ENCODE measurements at regions not wholly inside any gene's neighbourhood (a gene's known extent, or its start where the extent isn't known, plus 50 kb on each side); places are given as distances from the start of the nearest gene placed in this dataset.

- no peak for DNase-seq (ENCODE audit: low spot score)
Measured at GRCh38 chr4:95693594-95693993, 144.8 kb upstream of the UNC5C start.

GRCh38 chr4:95676190-95676589, 127.4 kb upstream of the UNC5C start:
- no peak for TF ChIP-seq CTCF (IDR thresholded peaks at IDR 0.05; ENCODE audit: borderline replicate concordance, control extremely low read depth, extremely low read depth, insufficient read depth, missing control alignments)
- in situ Hi-C loops (cut with MboI; ENCODE audit: low sequenced_read_pairs, unreplicated experiment): no loop called here
- DNase-seq (ENCODE audit: low spot score): no peak

More at GRCh38 chr4:95693594-95693993, 144.8 kb upstream of the UNC5C start:
- in situ Hi-C loops (cut with MboI; ENCODE audit: low sequenced_read_pairs, unreplicated experiment): no loop called here
- no peak for TF ChIP-seq CTCF (IDR thresholded peaks at IDR 0.05; ENCODE audit: borderline replicate concordance, control extremely low read depth, extremely low read depth, insufficient read depth, missing control alignments)

- no peak for TF ChIP-seq CTCF (IDR thresholded peaks at IDR 0.05; ENCODE audit: borderline replicate concordance, control extremely low read depth, extremely low read depth, insufficient read depth, missing control alignments)
- no peak for DNase-seq (ENCODE audit: low spot score)
- in situ Hi-C loops (cut with MboI; ENCODE audit: low sequenced_read_pairs, unreplicated experiment): no loop called here
Measured at GRCh38 chr4:95675623-95676022, 126.8 kb upstream of the UNC5C start.

- no peak for TF ChIP-seq CTCF (IDR thresholded peaks at IDR 0.05; ENCODE audit: borderline replicate concordance, control extremely low read depth, extremely low read depth, insufficient read depth, missing control alignments)
- in situ Hi-C loops (cut with MboI; ENCODE audit: low sequenced_read_pairs, unreplicated experiment): no loop called here
- DNase-seq (ENCODE audit: low spot score): no peak
Measured at GRCh38 chr4:95674521-95674981, 125.8 kb upstream of the UNC5C start.

GRCh38 chr4:95672811-95673210, 124.0 kb upstream of the UNC5C start:
- DNase-seq (ENCODE audit: low spot score): no peak
- in situ Hi-C loops (cut with MboI; ENCODE audit: low sequenced_read_pairs, unreplicated experiment): no loop called here
- no peak for TF ChIP-seq CTCF (IDR thresholded peaks at IDR 0.05; ENCODE audit: borderline replicate concordance, control extremely low read depth, extremely low read depth, insufficient read depth, missing control alignments)

GRCh38 chr4:95660719-95661118, 111.9 kb upstream of the UNC5C start:
- no peak for DNase-seq (ENCODE audit: low spot score)
- TF ChIP-seq CTCF (IDR thresholded peaks at IDR 0.05; ENCODE audit: borderline replicate concordance, control extremely low read depth, extremely low read depth, insufficient read depth, missing control alignments): no peak
- in situ Hi-C loops (cut with MboI; ENCODE audit: low sequenced_read_pairs, unreplicated experiment): no loop called here

GRCh38 chr4:95651891-95652290, 103.1 kb upstream of the UNC5C start:
- in situ Hi-C loops (cut with MboI; ENCODE audit: low sequenced_read_pairs, unreplicated experiment): no loop called here
- DNase-seq (ENCODE audit: low spot score): no peak
- TF ChIP-seq CTCF (IDR thresholded peaks at IDR 0.05; ENCODE audit: borderline replicate concordance, control extremely low read depth, extremely low read depth, insufficient read depth, missing control alignments): no peak
